ENCODE measurements at regions not wholly inside any gene's neighbourhood (a gene's known extent, or its start where the extent isn't known, plus 50 kb on each side); places are given as distances from the start of the nearest gene placed in this dataset.

DNA sequence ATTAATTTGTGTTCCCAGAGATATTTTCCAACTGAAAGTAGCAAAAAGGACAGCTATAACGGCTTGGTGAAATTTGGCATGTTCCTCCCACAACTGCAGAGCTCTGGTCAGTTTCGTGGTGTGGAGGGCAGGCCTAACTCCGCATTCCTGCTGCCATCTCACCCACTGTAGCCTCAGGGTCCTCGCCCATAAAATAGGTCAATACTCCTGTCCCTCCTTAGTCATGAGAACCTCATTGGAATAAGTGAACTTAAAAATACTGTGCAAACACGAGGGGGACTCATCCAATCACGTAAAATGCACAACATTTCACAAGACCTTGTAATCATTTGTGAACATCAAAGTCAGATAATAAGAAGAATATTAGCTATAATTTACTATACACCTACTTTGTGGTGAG is 143.5 kb upstream of the NCKAP5 start:
- no peak overlapping the region for H3K27ac ChIP-seq (ENCODE audit: low read depth, low read length)

DNA sequence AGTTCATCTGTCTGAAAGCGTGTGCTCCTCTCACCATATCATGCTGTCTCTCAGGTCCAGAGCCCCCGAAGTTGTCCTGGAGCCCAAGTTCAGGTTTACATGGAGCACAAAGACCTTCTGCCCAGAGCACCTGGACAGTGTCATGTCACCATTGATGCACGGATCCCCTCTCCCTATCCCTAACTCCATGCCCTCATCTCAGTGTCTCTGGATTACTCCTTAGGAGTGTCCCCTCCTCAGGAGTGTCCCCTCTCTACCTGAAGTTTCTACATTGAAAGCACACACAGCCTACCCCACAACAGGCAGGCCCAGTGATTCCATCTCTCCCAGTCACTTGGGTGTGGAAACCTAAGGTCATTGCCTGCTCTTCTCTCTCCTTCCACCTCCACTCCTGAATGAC is 144.1 kb upstream of the NCKAP5 start:
- Histone ChIP-seq H3K9me3 (ENCODE audit: control insufficient read depth, insufficient read depth, low read length) (no peaks in the 10 kb centered on the region), H3K27me3 (ENCODE audit: control insufficient read depth, low read length) (no peaks in the 10 kb centered on the region), H4K20me1 (ENCODE audit: control insufficient read depth, insufficient read depth, low read depth, low read length) (no peaks in the 10 kb centered on the region), H3K9me2 (replicated peaks; ENCODE audit: control insufficient read depth, low read length) (no peaks in the 10 kb centered on the region), H3K4me2 (ENCODE audit: low read length) (no peak overlapping the region), H3K27ac (ENCODE audit: low read depth, low read length) (no peak overlapping the region), H3K79me2 (ENCODE audit: control insufficient read depth, low read length) (no peaks in the 10 kb centered on the region), H3K4me1 (ENCODE audit: control insufficient read depth, low read length) (no peaks in the 10 kb centered on the region), H3K4me3 (ENCODE audit: low read length) (no peak overlapping the region), H3F3A (ENCODE audit: control insufficient read depth, insufficient read depth) (no peaks in the 10 kb centered on the region), H3K36me3 (ENCODE audit: control insufficient read depth, low read length) (no peaks in the 10 kb centered on the region)
- TF ChIP-seq, protein P1, sequence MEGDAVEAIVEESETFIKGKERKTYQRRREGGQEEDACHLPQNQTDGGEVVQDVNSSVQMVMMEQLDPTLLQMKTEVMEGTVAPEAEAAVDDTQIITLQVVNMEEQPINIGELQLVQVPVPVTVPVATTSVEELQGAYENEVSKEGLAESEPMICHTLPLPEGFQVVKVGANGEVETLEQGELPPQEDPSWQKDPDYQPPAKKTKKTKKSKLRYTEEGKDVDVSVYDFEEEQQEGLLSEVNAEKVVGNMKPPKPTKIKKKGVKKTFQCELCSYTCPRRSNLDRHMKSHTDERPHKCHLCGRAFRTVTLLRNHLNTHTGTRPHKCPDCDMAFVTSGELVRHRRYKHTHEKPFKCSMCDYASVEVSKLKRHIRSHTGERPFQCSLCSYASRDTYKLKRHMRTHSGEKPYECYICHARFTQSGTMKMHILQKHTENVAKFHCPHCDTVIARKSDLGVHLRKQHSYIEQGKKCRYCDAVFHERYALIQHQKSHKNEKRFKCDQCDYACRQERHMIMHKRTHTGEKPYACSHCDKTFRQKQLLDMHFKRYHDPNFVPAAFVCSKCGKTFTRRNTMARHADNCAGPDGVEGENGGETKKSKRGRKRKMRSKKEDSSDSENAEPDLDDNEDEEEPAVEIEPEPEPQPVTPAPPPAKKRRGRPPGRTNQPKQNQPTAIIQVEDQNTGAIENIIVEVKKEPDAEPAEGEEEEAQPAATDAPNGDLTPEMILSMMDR (IDR thresholded peaks at IDR 0.05; ENCODE audit: low read depth, low read length, poor library complexity, severe bottlenecking), result no peak
- no peak for TF ChIP-seq EZH2phosphoT487 (IDR thresholded peaks at IDR 0.05; ENCODE audit: borderline replicate concordance, low read length)

More for the DNA sequence above, 143.5 kb upstream of the NCKAP5 start:
- no peaks in the 10 kb centered on the region for H3K79me2 ChIP-seq (ENCODE audit: control insufficient read depth, low read length)
- TF ChIP-seq, protein P1 (IDR thresholded peaks at IDR 0.05; ENCODE audit: low read depth, low read length, poor library complexity, severe bottlenecking), result no peak
- no peak for TF ChIP-seq EZH2phosphoT487 (IDR thresholded peaks at IDR 0.05; ENCODE audit: borderline replicate concordance, low read length)
- H3K9me3 ChIP-seq (ENCODE audit: control insufficient read depth, insufficient read depth, low read length), result no peaks in the 10 kb centered on the region
- H3K36me3 ChIP-seq (ENCODE audit: control insufficient read depth, low read length), result no peaks in the 10 kb centered on the region
- no peak overlapping the region for H3K4me3 ChIP-seq (ENCODE audit: low read length)
- H4K20me1 ChIP-seq (ENCODE audit: control insufficient read depth, insufficient read depth, low read depth, low read length), result no peaks in the 10 kb centered on the region
- H3K9me2 ChIP-seq (replicated peaks; ENCODE audit: control insufficient read depth, low read length), result no peaks in the 10 kb centered on the region
- H3F3A ChIP-seq (ENCODE audit: control insufficient read depth, insufficient read depth), result no peaks in the 10 kb centered on the region
- no peak overlapping the region for H3K4me2 ChIP-seq (ENCODE audit: low read length)
- no peaks in the 10 kb centered on the region for H3K4me1 ChIP-seq (ENCODE audit: control insufficient read depth, low read length)
- H3K27me3 ChIP-seq (ENCODE audit: control insufficient read depth, low read length), result no peaks in the 10 kb centered on the region

DNA sequence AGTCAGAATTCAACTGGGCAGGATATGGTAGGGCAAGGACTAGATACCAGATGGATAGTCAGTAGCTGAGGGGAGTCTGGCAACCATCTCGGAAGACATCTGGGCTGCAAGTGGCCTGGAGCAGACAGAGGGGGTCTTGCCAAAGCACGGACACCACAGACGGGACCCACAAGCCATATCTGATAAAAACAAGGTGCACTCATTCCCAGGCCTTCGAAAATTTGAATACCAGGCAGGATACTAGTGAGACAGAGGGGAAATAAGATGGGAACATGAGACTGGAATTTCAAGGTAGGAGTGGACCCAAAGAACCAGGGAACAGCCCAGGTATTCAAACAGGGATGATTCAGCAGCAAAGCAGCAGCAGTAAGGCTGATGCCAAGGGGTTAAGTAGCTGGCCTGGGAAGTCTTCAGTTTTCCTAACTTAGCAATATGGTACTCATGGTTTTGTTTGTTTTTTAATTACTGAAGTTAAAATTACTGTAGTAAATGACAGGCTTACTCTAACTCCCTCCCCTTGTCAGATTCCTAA is 144.9 kb upstream of the NCKAP5 start:
- Histone ChIP-seq H3K4me3 (ENCODE audit: low read length) (no peak overlapping the region), H3K4me1 (ENCODE audit: control insufficient read depth, low read length) (no peaks in the 10 kb centered on the region), H3K9me3 (ENCODE audit: control insufficient read depth, insufficient read depth, low read length) (no peaks in the 10 kb centered on the region), H4K20me1 (ENCODE audit: control insufficient read depth, insufficient read depth, low read depth, low read length) (no peaks in the 10 kb centered on the region), H3K36me3 (ENCODE audit: control insufficient read depth, low read length) (no peaks in the 10 kb centered on the region), H3K9me2 (replicated peaks; ENCODE audit: control insufficient read depth, low read length) (no peaks in the 10 kb centered on the region), H3K4me2 (ENCODE audit: low read length) (no peak overlapping the region), H3K79me2 (ENCODE audit: control insufficient read depth, low read length) (no peaks in the 10 kb centered on the region), H3F3A (ENCODE audit: control insufficient read depth, insufficient read depth) (no peaks in the 10 kb centered on the region), H3K27ac (ENCODE audit: low read depth, low read length) (no peak overlapping the region), H3K27me3 (ENCODE audit: control insufficient read depth, low read length) (no peaks in the 10 kb centered on the region)
- no peak for TF ChIP-seq EZH2phosphoT487 (IDR thresholded peaks at IDR 0.05; ENCODE audit: borderline replicate concordance, low read length)
- TF ChIP-seq, protein P1 (IDR thresholded peaks at IDR 0.05; ENCODE audit: low read depth, low read length, poor library complexity, severe bottlenecking), result no peak

All from DOHH2 (cell line).